ENCODE measurements at regions not wholly inside any gene's neighbourhood (a gene's known extent, or its start where the extent isn't known, plus 50 kb on each side); places are given as distances from the start of the nearest gene placed in this dataset.

DNA sequence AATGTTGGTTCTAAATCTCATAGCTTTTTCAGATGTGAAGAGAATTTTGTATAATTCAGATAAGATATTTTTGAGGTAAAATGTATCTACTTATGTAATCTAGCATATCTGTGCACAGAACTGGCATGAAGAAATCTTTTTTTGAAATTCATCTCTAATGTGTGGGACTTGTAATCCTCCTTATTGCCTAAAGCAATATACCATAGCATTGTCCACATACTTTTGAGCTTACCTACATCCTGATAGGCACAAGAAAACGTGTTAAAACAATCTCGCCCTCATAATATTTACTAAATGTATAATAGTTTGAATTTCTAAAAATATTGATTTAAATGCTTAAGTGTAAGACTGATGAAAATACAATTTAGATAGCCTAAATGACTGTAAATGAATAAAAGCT lies 1686.5 kb upstream of the ACO1 start:
- Histone ChIP-seq H3K36me3 (ENCODE audit: control insufficient read depth, insufficient read depth, low read length) (no peaks in the 10 kb centered on the region), H3K4me2 (ENCODE audit: insufficient read depth, low read length) (no peak overlapping the region), H3K9me3 (replicated peaks; ENCODE audit: control insufficient read depth, insufficient read depth, low read depth, low read length) (no peaks in the 10 kb centered on the region), H2AFZ (ENCODE audit: low read depth, low read length) (no peak overlapping the region), H4K20me1 (replicated peaks; ENCODE audit: control insufficient read depth, insufficient read depth, low read length) (no peaks in the 10 kb centered on the region), H3K4me1 (replicated peaks in 1 of 2; ENCODE audit: control insufficient read depth in 2 of 2, insufficient read depth in 2 of 2, low read length in 2 of 2) (no peaks in the 10 kb centered on the region), H3K9me1 (ENCODE audit: control insufficient read depth, insufficient read depth, low read length) (no peaks in the 10 kb centered on the region), H3K79me2 (ENCODE audit: control insufficient read depth, insufficient read depth, low read length) (no peaks in the 10 kb centered on the region), H3K4me3 (no peak overlapping the region), H3K27me3 (ENCODE audit: control insufficient read depth in 2 of 2, insufficient read depth in 2 of 2, low read length in 2 of 2) (no peaks in the 10 kb centered on the region), H3K27ac (ENCODE audit: extremely low read depth, low read depth, low read length) (no peak overlapping the region), H3K9ac (ENCODE audit: insufficient read depth in 1 of 2, low read depth in 2 of 2, low read length in 2 of 2) (no peak overlapping the region)
- in situ Hi-C loops (cut with MboI): no loop called here
- FAIRE-seq (no peak), DNase-seq (ENCODE audit: extremely low read depth in 1 of 4, low spot score in 3 of 4) (no peak), ATAC-seq (no peak)
- CTCF ChIA-PET (ENCODE audit: low intra/inter-chr PET ratio): no interaction called here
- no CpG with 5 or more reads among the region's 2 CpGs for WGBS (ENCODE audit: insufficient coverage, low coverage, missing lambda C conversion rate)
- no TSS peak for BruUV-seq (replicated peaks)
- POLR2A ChIA-PET: no interaction called here
- intact Hi-C loops (cut with micrococcal nuclease): no loop called here
- no peak for TF ChIP-seq MTA2 (IDR thresholded peaks at IDR 0.05; ENCODE audit: low read depth)
- TF ChIP-seq, protein P1, sequence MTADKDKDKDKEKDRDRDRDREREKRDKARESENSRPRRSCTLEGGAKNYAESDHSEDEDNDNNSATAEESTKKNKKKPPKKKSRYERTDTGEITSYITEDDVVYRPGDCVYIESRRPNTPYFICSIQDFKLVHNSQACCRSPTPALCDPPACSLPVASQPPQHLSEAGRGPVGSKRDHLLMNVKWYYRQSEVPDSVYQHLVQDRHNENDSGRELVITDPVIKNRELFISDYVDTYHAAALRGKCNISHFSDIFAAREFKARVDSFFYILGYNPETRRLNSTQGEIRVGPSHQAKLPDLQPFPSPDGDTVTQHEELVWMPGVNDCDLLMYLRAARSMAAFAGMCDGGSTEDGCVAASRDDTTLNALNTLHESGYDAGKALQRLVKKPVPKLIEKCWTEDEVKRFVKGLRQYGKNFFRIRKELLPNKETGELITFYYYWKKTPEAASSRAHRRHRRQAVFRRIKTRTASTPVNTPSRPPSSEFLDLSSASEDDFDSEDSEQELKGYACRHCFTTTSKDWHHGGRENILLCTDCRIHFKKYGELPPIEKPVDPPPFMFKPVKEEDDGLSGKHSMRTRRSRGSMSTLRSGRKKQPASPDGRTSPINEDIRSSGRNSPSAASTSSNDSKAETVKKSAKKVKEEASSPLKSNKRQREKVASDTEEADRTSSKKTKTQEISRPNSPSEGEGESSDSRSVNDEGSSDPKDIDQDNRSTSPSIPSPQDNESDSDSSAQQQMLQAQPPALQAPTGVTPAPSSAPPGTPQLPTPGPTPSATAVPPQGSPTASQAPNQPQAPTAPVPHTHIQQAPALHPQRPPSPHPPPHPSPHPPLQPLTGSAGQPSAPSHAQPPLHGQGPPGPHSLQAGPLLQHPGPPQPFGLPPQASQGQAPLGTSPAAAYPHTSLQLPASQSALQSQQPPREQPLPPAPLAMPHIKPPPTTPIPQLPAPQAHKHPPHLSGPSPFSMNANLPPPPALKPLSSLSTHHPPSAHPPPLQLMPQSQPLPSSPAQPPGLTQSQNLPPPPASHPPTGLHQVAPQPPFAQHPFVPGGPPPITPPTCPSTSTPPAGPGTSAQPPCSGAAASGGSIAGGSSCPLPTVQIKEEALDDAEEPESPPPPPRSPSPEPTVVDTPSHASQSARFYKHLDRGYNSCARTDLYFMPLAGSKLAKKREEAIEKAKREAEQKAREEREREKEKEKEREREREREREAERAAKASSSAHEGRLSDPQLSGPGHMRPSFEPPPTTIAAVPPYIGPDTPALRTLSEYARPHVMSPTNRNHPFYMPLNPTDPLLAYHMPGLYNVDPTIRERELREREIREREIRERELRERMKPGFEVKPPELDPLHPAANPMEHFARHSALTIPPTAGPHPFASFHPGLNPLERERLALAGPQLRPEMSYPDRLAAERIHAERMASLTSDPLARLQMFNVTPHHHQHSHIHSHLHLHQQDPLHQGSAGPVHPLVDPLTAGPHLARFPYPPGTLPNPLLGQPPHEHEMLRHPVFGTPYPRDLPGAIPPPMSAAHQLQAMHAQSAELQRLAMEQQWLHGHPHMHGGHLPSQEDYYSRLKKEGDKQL (CRISPR knock-in tag; IDR thresholded peaks at IDR 0.05; ENCODE audit: borderline replicate concordance): no peak
- TF ChIP-seq CEBPB (tag; IDR thresholded peaks at IDR 0.05): no peak
- TF ChIP-seq, protein P2, sequence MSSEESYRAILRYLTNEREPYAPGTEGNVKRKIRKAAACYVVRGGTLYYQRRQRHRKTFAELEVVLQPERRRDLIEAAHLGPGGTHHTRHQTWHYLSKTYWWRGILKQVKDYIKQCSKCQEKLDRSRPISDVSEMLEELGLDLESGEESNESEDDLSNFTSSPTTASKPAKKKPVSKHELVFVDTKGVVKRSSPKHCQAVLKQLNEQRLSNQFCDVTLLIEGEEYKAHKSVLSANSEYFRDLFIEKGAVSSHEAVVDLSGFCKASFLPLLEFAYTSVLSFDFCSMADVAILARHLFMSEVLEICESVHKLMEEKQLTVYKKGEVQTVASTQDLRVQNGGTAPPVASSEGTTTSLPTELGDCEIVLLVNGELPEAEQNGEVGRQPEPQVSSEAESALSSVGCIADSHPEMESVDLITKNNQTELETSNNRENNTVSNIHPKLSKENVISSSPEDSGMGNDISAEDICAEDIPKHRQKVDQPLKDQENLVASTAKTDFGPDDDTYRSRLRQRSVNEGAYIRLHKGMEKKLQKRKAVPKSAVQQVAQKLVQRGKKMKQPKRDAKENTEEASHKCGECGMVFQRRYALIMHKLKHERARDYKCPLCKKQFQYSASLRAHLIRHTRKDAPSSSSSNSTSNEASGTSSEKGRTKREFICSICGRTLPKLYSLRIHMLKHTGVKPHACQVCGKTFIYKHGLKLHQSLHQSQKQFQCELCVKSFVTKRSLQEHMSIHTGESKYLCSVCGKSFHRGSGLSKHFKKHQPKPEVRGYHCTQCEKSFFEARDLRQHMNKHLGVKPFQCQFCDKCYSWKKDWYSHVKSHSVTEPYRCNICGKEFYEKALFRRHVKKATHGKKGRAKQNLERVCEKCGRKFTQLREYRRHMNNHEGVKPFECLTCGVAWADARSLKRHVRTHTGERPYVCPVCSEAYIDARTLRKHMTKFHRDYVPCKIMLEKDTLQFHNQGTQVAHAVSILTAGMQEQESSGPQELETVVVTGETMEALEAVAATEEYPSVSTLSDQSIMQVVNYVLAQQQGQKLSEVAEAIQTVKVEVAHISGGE (CRISPR knock-in tag; IDR thresholded peaks at IDR 0.05): no peak
- no peak for TF ChIP-seq STAG1 (CRISPR knock-in tag; IDR thresholded peaks at IDR 0.05; ENCODE audit: borderline replicate concordance)
- TF ChIP-seq SUPT5H (IDR thresholded peaks at IDR 0.05): no peak
- no peak for TF ChIP-seq ZNF444 (CRISPR knock-in tag; IDR thresholded peaks at IDR 0.05)
- no peak for TF ChIP-seq NONO (IDR thresholded peaks at IDR 0.05; ENCODE audit: low read depth in 2 of 2, low read length in 1 of 2)
- no peak for TF ChIP-seq DMBX1 (CRISPR knock-in tag; IDR thresholded peaks at IDR 0.05; ENCODE audit: borderline replicate concordance)
- no peak for TF ChIP-seq PRMT5 (CRISPR knock-in tag; IDR thresholded peaks at IDR 0.05)
- no peak for TF ChIP-seq SIN3A (IDR thresholded peaks at IDR 0.05; ENCODE audit: borderline replicate concordance in 2 of 2, control insufficient read depth in 1 of 2, low read depth in 2 of 2, low read length in 2 of 2)
- no peak for TF ChIP-seq GATA2 (CRISPR knock-in tag; IDR thresholded peaks at IDR 0.05)

All from K562 (cell line).